HG02870 (cell line): ENCODE measurements at regions not wholly inside any gene's neighbourhood (a gene's known extent, or its start where the extent isn't known, plus 50 kb on each side); places are given as distances from the start of the nearest gene placed in this dataset.
"Not testable (repeated sequence)": the region's sequence is repeated elsewhere in the genome, so short reads cannot be mapped to it uniquely, and the experiment has no call there.

Source experiments
- ATAC-seq: cut with Tn5 transposase; IDR thresholded peaks from one replicate; pipeline ENCODE4 v1.9.1; 2021; ENCODE audit warnings: mild to moderate bottlenecking, moderate library complexity; ENCODE audit not compliant: unreplicated experiment

DNA sequence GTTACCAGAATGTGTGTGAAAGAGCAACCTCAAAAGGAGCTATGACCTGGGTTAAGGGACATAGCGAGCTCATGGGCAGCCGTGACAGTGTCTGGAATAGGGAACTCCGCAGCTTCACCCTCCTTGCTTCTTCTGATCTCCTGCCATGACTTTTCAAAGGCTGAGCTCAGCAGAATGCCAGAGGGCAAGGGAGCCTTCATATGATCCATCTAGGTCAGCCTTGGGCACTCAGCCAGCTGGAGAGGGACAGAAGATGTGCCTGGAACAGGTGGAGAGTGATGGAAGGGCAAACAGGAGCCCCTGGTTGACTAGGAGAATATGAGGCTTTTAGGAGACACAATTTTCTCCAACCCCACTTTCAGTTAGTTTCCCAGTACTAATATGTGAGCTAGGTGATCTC is 352.8 kb upstream of the FRG2C start:
- not testable (repeated sequence) for ATAC-seq

DNA sequence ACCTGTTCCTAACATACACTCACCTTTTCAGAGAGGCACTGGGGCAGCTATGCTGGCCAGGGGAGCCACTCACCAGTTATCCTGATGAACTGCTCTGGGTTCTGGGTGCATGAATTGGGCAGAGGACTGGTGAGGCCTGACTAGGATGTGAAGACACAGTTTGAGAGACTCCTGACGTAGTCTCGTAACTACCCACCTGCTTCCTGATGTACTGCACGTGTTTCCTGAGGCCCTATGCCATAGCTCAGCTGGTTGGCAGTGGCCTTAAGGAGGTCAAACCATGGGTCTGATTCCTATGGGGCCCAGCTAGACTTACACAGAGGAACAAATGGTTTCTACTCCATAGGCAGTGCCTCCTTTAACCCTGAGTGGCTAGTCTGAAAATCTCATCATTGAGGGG is 351.7 kb upstream of the FRG2C start:
- not testable (repeated sequence) for ATAC-seq

DNA sequence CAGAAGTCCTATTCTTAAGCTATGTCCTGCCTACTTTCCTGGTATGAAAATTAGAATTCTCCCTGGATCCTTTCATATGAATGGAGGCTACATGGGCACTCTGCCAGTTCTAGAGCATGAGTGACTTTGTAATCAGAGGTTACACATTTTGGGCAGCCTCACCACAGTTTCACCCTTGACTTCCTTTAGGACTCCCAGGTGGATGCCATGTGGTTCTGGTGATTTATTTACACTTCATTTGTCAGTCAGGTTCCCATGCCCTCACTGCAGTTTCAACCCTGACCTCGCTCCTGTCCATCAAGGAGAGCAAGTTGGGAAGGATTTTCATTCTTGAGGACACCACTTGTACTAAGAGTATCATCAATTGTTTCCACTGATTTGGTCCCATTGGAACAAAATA is 344.4 kb upstream of the FRG2C start:
- ATAC-seq: not testable (repeated sequence)

DNA sequence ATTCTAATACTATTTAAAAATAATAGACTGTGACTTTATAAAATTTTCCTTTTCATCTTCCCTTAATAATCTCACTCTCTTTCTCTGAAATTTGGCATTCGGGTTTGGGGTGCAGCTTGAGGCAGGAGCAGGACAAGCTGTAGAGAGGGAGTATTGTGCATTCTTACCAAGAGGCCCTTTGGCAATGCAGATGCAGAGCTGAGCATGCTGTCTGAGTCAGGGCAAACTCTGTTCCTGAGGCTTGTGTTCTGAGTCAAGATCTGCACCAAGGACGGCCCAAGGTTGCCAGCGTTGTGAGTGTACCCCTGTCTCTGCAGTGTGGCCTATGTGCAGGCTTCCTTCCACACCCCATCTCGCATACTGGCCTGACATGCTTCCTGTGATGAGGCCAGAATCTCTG is 343.8 kb upstream of the FRG2C start:
- no peak for ATAC-seq

DNA sequence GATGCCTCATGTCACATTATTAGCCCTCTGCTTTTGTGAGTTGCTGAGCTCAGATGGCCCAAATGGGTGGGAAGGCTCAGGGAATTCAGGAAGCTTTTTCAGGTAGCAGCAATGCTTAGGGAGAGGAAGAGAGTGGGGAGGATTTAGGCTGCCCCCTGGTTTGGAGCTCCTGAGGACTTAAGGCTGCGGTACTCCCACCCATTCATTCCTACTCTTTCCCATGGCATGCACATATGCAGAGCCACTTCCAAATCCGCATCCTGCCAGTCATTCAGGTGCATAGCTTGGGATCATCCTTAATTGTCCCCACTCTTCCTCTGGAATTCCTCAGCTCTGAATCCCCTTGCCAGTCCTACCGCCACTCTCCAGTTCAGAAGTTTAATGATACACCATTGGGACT is 343.1 kb upstream of the FRG2C start:
- ATAC-seq: no peak

DNA sequence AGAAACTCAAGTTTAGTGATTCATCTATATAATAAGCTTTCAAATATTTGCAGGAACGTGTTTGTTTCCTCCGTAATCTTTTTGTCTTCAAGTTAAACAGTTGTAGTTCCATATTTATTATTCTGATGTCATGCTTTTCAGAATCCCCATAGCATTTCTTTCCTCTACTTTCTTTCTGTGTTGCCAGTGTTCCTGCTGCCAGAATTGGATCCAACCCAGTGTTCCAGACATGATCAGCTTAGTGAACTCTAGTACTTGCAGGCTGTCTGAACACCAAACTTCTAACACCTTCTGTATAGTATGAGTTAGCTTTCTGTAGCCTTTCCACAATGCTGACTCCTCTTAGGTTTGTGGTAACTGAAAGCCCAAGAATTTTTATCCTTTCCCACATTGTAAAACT is 340.2 kb upstream of the FRG2C start:
- not testable (repeated sequence) for ATAC-seq

DNA sequence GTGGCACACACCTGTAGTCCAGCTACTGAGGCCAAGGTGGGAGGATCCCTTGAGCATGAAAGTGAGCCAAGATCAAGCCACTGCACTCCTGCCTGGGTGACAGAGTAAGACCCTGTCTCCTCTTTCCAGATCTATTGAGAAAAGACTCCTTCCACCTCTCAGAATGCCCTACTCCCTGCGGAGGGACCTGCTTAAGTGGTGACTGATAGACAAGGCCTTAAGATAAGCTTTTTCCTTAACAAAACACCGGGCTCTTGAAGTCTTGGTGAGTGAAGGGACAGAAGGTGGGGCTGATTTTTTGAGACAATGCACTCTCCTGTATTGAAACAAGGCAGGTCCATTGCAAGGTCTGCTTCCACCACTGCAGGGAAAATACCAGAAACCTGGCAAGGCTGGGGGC is 338.4 kb upstream of the FRG2C start:
- ATAC-seq: no peak

DNA sequence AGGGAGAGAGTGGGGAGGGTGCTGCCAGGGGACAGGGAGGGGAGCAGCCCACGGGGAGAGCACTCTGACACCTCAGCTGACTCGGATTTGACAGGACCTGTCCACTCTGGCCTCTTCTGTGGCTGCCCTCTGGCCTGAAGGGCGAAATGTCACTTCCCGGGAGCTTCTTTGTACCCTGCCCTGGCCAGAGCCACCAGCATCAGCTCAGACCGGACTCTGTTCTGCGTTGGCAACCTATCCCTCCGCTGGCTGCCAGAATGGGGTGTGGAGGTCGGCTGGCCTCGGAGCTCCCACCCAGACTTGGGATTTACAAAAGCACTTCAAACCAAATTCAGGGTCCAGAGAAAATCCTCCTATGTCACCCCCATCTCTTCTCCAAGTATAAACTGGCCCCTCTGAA is 336.7 kb upstream of the FRG2C start:
- no peak for ATAC-seq

DNA sequence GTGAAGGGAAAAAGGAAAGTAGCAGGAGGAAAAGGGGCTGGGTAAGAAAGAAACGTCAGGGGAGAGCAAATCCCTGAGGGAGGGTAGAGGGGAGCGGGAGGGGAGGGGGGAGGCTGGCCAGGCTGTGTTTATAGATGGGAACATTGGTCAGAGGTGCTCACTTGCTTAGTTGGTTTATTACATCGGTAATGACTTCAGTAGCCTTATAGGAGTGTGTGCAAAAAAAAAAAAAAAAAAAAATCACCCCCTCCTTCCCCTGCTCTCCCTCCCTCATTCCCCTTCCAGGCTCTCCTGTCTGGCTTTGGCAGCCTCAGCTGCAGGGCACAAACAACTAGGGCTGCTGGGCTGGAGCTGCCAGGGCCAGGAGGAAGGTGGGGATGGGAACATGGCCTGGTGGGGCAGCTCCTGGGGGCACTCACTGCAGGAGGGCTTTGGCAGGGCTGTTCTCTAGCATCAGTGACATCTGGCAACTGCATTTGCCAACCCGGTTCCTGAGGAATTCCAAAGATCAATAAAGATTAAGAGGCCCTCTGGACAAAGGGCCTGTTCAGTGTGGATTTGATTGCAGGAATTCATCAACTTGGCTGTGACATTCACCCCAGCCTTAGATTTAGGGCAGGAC is 334.5 kb upstream of the FRG2C start:
- no peak for ATAC-seq

DNA sequence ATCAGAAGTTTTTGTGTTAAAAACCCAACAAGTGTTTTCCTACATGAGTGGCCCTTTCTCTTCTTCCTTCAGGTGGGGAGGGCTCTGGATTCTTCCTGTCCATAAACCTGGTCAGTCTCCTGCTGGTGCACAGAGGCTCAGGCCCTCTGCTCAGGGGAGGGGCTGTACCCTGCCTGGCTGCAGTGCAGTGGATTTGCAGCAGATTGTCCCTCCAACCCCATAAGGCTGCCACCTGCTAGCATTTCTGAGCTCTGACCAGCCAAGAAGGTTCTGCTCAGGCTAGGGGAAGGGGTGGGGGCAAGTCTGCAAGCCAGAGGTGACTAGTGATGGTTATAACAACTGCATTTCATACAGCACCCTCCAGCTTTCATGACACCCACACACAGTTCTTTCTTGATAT is 333.7 kb upstream of the FRG2C start:
- ATAC-seq: not testable (repeated sequence)

DNA sequence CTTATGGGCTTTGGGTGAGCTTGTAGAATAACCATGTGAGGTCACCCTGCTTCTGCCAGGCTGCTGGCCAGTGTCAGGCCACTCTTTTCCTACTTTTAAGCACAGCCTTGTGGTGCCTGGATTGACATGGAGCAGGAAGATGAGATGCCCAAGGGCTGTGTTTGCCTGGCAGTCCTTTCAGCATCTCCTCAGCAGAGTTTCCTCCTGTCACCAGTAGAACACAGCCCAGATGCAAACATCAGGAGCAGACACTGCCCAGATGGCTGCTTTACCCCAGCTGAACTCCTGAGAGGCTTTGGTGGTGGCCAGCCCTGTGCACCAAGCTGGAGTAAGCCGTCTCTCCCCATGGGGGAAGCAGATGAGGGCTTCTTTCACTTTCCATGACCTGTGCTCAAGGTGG is 332.0 kb upstream of the FRG2C start:
- ATAC-seq: not testable (repeated sequence)

DNA sequence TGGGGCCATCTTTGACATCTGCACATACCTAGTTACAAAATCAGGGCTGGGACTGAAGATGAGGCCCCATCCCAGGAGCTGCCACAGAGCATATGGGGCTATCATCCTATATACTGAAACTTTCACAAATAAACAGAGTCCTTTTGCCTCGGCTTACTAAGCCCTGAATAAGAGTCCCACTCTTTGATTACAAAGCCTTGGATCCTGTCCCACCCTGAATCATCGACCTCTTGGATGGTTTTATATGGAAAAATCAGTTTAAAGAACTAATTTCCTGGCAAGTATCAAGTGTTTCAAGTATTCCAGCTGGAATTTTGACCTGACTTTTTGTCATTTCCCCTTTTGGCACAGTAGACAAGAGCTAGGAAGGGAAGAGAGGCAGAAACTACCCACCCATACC is 331.3 kb upstream of the FRG2C start:
- no peak for ATAC-seq

DNA sequence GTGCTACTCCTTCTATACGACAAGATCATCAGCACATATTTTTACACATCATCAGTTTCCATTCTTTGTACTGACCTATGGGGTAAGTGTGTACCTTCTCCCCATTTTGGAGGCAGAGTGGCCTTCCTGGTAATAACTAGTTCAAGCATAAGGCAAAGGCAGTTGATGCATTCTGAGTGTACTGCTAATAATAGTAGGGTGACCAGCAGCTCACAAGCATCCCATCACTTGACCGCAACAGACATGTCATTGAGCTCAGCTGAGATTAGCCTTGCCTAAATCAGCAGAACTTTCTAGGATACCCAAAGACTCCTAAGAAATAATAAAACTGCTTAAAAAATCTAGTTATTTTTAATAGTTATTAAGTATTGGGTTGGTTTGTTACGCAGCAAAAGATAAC is 329.8 kb upstream of the FRG2C start:
- ATAC-seq: no peak

DNA sequence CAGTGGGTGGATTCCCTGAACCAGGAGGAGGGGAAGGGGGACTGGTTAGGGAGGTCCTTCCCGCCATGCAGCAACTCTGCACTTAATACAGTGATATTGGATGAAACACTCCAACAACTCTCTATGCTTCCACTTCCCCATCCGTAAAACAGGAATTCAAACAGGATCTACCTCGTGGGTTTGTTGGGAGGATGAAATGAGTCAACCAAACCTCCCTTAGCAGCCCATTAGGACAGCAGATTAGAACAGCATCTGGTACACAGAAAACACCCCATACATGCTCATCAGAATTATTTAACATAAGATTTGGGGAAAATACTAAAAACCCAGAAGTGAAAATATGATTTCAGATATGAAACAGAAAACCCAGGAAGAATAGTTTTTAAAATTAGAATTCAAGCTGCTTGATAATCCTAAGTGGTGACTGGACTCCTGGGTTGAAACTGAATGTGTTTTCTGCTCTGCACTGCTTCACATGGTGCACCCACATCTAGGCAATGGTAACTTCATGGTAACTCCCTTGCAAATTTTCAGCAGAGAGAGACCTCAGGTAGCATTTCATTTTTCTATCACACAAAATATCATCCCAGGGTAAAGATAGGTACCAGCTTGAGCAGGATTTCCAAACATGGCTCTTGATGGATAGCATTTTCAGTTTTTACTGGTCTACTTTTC is 326.8 kb upstream of the FRG2C start:
- no peak for ATAC-seq

DNA sequence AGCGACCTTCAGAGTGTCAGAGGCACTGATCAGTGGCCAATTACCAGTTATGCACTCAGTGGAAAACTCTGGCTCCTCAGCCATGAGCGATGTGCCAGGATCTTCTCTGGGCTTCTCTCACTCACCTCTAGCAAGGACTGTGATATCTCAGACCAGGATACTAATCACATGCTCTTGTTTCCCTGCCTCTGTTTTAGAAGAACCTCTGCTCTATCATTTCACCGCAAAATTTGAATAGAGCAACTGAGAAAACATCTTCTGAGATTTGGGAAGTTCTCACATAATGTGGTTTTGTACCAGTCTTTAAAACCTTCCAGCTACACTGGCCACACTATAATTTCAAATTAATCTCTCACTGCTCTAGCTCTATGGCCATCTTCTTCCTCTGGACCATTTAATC is 325.8 kb upstream of the FRG2C start:
- no peak for ATAC-seq

DNA sequence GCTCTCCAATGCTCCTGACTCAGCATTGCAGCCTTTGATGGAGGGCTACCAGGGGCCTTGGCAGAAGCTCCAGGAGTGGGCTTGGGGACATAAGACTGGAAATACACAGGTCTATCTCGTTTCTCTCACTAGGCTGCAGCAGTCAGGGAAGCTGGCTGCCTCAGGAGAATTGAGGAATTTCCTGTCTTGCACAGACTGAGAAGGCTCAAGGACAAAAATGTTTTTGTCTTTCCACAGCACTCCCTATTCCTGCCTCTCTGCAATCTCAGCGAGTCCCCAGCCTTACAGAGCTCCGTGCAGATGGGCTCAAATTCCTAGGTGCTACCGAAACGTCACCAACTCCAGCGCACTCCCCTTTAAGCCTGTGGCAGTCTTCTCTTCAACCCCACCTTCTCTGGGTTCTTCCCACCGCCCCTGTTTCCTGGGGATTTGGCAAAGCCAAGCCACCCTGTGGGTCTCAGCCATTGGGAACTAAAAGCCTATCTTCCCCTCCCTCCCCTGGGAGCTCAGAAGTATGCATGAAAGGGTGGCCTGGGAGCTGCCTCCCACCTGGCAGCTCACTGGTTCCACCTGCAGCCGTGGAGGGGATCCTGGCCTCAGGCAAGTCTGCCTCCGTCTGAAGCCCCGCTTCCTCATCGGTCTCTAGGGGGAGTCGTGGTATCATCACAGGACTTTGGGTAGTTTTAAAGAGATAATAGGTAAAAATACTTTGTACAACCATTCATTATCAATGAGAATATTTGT is 322.6 kb upstream of the FRG2C start:
- ATAC-seq: no peak

DNA sequence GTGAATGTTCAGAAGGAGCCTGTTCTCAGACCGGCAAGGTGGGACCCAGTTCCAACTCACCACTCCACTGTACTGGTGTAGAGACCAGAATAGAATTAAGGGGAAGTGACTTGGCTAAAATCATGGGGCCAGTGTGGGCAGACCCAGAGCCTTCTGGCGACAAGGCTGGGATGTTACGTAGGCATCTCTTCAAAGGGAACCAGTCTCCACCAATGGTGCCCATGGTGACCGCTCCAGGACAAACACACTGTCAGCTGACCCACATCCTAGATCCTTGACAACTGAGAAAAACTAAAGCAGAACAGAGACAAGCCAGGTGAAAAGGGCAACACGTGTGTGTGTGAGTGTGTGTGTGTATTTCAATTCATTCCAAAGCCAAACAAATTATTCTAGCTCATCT is 321.7 kb upstream of the FRG2C start:
- ATAC-seq: no peak

DNA sequence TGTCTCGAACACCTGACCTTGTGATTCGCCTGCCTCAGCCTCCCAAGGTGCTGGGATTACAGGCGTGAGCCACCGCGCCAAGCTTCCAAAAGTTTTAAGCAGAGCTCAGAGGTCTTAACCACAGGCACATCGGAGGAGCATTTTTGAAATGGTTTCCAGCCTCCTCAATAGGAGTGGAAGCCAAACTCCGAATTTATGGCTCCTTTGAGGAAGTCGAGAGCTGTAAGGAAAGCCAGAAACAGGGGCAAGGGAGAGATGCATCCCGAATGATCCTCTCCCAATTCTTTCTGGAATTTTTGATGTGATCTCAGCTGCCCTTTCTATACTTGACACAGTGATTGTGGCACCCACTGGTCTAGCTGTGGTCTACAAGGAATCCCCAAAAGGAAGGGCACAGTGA is 313.6 kb upstream of the FRG2C start:
- ATAC-seq: not testable (repeated sequence)

DNA sequence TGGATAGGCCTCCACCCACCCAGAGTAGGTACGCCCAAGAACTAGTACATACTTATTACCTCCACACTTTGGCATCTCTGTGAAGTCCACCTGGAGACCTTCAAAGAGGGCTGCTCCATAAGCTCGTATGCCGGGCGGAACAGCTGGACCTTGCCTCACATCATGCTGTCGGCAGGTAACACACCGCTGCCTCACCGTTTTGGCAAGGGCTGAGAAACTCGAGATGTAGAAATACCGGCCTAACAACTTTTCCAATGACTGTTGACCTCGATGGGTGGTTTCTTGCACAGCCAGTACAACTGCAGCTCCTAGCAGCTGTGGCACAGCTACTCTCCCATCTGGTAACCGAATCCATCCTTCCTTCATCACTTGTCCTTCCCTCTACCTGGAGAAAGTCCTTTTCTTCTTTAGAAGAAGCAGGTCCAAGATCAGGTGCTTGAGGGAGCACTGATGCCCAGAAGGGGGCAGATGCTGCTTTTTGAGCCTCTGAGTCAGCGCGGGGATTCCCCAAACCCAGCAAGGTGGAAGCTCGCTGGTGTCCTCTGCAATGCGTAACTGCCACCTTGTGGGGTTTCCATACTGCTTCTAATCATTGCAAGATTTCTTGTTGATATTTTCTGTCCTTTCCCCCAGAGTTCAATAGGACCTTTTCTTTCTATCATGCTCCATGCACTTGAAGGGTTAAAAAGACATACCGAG is 301.9 kb upstream of the FRG2C start:
- not testable (repeated sequence) for ATAC-seq

DNA sequence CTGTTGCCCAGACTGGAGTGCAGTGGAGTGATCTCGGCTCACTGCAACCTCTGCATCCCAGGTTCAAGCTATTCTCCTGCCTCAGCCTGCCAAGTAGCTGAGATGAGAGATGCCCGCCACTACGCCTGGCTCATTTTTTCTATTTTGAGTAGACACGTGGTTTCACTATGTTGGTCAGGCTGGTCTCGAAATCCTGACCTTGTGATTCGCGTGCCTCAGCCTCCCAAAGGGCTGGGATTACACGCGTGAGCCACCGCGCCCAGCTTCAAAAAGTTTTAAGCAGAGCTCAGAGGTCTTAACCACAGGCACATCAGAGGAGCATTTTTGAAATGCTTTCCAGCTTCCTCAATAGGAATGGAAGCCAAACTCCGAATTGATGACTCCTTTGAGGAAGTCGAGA is 291.2 kb upstream of the FRG2C start:
- not testable (repeated sequence) for ATAC-seq

DNA sequence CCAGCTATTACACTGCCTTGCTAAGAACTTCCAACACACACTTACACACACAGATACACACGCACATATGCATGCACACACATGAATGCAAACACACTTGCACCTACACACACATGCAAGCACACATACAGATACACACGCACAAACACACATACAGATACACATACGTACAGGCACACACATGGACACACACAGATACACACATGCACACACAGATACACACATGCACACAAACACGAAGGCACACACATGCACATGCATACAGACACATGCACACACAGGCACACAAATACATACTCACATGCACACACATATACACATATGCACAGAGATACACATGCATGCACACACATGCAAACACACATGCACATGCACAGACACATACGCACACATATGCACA is 284.3 kb upstream of the FRG2C start:
- ATAC-seq: not testable (repeated sequence)
